Parathyroid adenoma (tissue), 2 donors: ENCODE measurements at regions not wholly inside any gene's neighbourhood (a gene's known extent, or its start where the extent isn't known, plus 50 kb on each side); places are given as distances from the start of the nearest gene placed in this dataset.

Source experiments
- H2AFZ ChIP-seq: fragments of 300-600 bp; sonication (generic); one replicate; pipeline ENCODE4 v1.7.0; 2017; ENCODE audit warnings: antibody characterized with exemption, mild to moderate bottlenecking
- H3K27ac ChIP-seq: fragments of 300-600 bp; sonication (generic); one replicate; pipeline ENCODE4 v1.7.0; 2017
- H3K27me3 ChIP-seq: fragments of 300-600 bp; sonication (generic); one replicate; pipeline ENCODE4 v1.7.0; 2017; ENCODE audit warnings: low read length; ENCODE audit not compliant: control insufficient read depth, insufficient read depth
- H3K36me3 ChIP-seq: fragments of 300-600 bp; sonication (generic); one replicate; pipeline ENCODE4 v1.7.0; 2017; ENCODE audit warnings: low read length; ENCODE audit not compliant: control insufficient read depth, insufficient read depth
- H3K4me1 ChIP-seq: fragments of 300-600 bp; sonication (generic); one replicate; pipeline ENCODE4 v1.7.0; 2017; ENCODE audit warnings: control low read depth
- H3K4me2 ChIP-seq: fragments of 300-600 bp; sonication (generic); one replicate; pipeline ENCODE4 v1.7.0; 2017; ENCODE audit warnings: low read length
- H3K4me3 ChIP-seq: fragments of 300-600 bp; sonication (generic); one replicate; pipeline ENCODE4 v1.7.0; 2017; ENCODE audit warnings: low read depth, low read length
- H3K79me2 ChIP-seq: fragments of 300-600 bp; sonication (generic); one replicate; pipeline ENCODE4 v1.7.0; 2017; ENCODE audit warnings: control low read depth
- H3K9ac ChIP-seq: fragments of 300-600 bp; sonication (generic); one replicate; pipeline ENCODE4 v1.7.0; 2017; ENCODE audit warnings: mild to moderate bottlenecking
- H3K9me3 ChIP-seq: fragments of 300-600 bp; sonication (generic); one replicate; pipeline ENCODE4 v1.7.0; 2017; ENCODE audit warnings: low read length; ENCODE audit not compliant: control insufficient read depth
- TF ChIP-seq, protein P1 (sequence below): fragments of 300-600 bp; sonication (generic); IDR thresholded peaks from one replicate; pipeline ENCODE4 v1.7.0; 2017; ENCODE audit warnings: antibody characterized with exemption, mild to moderate bottlenecking
- donor health status: primary hyperparathyroidism.

DNA sequence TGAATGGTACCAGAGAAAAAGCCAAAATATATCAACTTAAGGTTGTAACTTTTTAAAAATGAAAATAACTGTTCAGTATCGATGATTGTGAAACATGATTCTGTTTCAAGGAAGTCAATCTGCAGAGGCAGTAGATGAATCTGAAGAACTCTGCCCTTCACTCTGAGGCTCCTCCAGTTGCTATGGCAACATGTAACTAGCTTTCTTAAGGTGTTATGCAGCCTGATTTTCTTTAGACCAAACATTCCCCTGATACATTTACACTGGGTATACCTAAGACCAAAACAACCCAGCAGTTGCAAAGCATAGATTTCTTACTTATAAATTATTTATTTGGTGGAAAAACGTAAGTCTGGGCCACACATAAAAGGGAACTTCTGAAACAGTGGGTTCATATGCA, 133.6 kb upstream of the RASGEF1B start:
- Histone ChIP-seq H3K4me1 (peaks cover 4% of the 10 kb centered on the region), H3K4me2 (no peak overlapping the region), H3K27ac (no peak overlapping the region), H3K4me3 (no peak overlapping the region), H2AFZ (no peak overlapping the region), H3K9me3 (no peaks in the 10 kb centered on the region), H3K27me3 (no peaks in the 10 kb centered on the region), H3K79me2 (no peaks in the 10 kb centered on the region), H3K36me3 (no peaks in the 10 kb centered on the region), H3K9ac (no peak overlapping the region)
- TF ChIP-seq, protein P1, sequence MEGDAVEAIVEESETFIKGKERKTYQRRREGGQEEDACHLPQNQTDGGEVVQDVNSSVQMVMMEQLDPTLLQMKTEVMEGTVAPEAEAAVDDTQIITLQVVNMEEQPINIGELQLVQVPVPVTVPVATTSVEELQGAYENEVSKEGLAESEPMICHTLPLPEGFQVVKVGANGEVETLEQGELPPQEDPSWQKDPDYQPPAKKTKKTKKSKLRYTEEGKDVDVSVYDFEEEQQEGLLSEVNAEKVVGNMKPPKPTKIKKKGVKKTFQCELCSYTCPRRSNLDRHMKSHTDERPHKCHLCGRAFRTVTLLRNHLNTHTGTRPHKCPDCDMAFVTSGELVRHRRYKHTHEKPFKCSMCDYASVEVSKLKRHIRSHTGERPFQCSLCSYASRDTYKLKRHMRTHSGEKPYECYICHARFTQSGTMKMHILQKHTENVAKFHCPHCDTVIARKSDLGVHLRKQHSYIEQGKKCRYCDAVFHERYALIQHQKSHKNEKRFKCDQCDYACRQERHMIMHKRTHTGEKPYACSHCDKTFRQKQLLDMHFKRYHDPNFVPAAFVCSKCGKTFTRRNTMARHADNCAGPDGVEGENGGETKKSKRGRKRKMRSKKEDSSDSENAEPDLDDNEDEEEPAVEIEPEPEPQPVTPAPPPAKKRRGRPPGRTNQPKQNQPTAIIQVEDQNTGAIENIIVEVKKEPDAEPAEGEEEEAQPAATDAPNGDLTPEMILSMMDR, result no peak

DNA sequence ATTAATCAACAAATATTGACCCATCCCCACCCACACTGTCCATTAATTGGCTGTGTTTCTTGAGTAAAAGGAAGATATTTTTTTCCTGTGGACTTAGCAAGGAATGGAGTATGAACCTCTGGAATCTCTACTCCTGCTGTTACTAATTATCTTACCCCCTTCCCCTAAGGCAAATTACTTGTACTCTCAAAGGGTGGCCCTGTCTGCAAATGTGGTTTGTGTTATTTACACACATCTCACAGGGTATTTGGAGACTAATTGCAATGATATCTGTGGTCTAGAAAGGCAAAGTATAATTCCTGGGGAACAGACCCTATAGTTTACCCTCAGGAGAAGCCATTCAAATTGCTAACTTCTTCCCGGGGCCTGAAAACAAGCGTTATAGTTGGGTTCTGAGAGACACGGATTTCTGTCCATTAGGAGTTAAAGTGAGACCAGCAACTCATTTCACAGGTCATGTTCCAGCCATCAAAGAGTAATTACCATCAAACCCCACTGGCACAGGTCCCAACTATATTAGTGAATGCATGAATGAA, 133.0 kb upstream of the RASGEF1B start:
- H3K9me3 ChIP-seq, result no peaks in the 10 kb centered on the region
- TF ChIP-seq, protein P1, result no peak
- H3K79me2 ChIP-seq, result no peaks in the 10 kb centered on the region
- H3K36me3 ChIP-seq, result no peaks in the 10 kb centered on the region
- H2AFZ ChIP-seq, result no peak overlapping the region
- peaks cover 6% of the 10 kb centered on the region for H3K4me1 ChIP-seq
- no peak overlapping the region for H3K27ac ChIP-seq
- H3K4me3 ChIP-seq, result no peak overlapping the region
- H3K9ac ChIP-seq, result no peak overlapping the region
- no peak overlapping the region for H3K4me2 ChIP-seq
- no peaks in the 10 kb centered on the region for H3K27me3 ChIP-seq

DNA sequence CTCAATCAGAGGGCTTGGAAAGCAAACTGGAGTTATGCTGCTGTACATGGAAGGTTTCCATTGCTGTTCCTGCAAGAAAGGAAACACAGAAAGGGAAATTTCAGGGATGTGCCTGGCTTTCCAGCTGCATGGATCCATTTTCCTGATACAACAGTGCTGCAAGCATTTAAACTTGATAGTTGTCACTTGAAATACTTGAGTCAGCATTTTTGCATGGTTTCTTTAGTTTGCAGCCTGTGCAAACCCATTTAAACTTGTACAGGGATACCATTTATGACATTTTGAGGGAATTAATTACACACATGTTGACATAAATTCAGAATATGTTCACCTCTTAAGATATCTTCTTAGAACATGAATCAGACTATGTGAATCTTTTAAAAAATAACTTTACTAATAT, 131.1 kb upstream of the RASGEF1B start:
- peaks cover 6% of the 10 kb centered on the region for H3K4me1 ChIP-seq
- no peak overlapping the region for H3K4me2 ChIP-seq
- no peaks in the 10 kb centered on the region for H3K36me3 ChIP-seq
- H3K9me3 ChIP-seq, result no peaks in the 10 kb centered on the region
- TF ChIP-seq, protein P1, result no peak
- H2AFZ ChIP-seq, result no peak overlapping the region
- H3K27me3 ChIP-seq, result no peaks in the 10 kb centered on the region
- H3K9ac ChIP-seq, result no peak overlapping the region
- no peak overlapping the region for H3K27ac ChIP-seq
- no peaks in the 10 kb centered on the region for H3K79me2 ChIP-seq
- H3K4me3 ChIP-seq, result no peak overlapping the region

DNA sequence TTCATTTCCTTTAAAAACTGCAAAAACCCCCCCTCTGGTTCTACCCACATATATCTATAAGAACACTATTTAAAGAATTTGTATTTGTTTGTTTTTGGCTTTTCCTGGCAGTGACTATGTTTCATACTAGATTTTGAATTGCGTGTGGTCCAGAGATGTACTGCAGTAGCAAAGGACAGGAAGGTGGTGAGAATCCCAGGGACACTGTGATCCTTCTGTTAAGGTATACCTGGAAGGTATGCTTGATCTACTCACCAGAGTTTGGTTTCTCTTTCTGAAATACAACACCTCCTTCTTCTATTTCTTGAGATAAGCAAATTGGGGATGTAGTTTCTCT, 129.6 kb upstream of the RASGEF1B start:
- TF ChIP-seq, protein P1, result no peak
- Histone ChIP-seq H2AFZ (peak overlapping the region; percentile 68), H3K4me3 (no peak overlapping the region)

DNA sequence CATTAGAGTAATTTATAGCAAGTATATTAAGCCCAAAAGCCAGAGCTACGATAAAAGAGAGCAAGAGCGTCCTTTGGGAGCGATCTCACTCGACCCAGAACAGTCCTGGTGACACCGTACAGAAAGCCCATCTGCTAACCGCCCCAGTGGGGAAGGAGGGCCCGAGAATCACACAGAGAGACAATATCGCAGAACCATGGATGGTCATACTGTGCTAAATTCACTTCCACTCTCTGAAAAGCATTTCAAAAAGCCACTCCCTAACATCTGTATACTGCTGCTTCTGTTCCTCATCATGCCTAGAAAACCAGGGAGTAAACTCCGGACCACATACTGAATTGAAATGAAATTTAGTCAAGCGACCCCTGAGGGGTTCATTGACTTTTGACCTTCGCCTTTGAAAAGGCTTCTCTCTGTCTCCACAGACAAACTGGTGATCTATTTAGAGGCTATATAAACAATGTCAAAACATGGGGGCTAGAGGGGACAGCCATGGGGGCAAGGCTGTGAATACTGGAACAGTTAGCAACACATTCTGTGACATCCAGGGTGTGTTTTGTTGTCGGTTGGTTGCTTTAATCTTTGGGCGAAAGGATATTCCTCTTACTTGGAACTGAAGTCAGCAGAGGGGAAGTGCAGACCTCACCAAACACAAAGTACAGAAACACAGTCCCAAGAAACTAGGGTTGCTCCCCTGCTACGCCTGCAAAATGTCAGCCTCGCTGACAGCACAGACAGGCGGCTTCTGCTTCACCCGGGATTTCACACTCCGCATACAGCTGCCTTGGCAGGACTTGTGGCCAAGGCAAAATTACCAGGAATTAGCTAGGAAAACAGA, 129.0 kb upstream of the RASGEF1B start:
- no peak overlapping the region for H3K27ac ChIP-seq
- H2AFZ ChIP-seq, result peak overlapping the region; percentile 68
- TF ChIP-seq, protein P1, result no peak
- H3K9me3 ChIP-seq, result no peaks in the 10 kb centered on the region
- H3K4me1 ChIP-seq, result peaks cover 6% of the 10 kb centered on the region
- no peak overlapping the region for H3K9ac ChIP-seq
- H3K79me2 ChIP-seq, result no peaks in the 10 kb centered on the region
- H3K4me3 ChIP-seq, result no peak overlapping the region
- no peaks in the 10 kb centered on the region for H3K27me3 ChIP-seq
- H3K36me3 ChIP-seq, result no peaks in the 10 kb centered on the region
- no peak overlapping the region for H3K4me2 ChIP-seq

More for the DNA sequence above, 129.6 kb upstream of the RASGEF1B start:
- H3K79me2 ChIP-seq, result no peaks in the 10 kb centered on the region
- H3K9ac ChIP-seq, result no peak overlapping the region
- H3K4me1 ChIP-seq, result peaks cover 6% of the 10 kb centered on the region
- no peaks in the 10 kb centered on the region for H3K27me3 ChIP-seq
- H3K9me3 ChIP-seq, result no peaks in the 10 kb centered on the region
- H3K4me2 ChIP-seq, result no peak overlapping the region
- no peak overlapping the region for H3K27ac ChIP-seq
- no peaks in the 10 kb centered on the region for H3K36me3 ChIP-seq
